ENCODE measurements at regions not wholly inside any gene's neighbourhood (a gene's known extent, or its start where the extent isn't known, plus 50 kb on each side); places are given as distances from the start of the nearest gene placed in this dataset.

DNA sequence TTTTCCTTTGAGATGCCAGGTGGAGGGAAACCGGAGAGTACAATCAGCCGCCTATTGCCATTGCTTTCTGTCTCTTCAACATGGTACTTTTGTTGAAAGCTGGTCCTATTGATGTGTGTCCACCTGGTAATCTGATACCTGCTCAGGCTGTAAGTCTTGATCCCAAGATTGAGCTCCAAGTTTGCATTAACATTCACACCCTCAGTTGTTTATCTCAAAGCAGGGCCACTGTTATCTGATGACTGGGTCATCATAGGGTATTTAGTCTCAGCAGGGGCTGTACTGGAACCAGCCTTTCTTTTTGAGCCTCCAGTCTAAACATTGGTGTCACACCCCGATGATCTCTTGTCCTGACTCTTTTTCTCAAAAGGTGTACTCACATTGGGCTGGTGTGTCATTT lies 370.3 kb upstream of the TOM1L1 start:
- DNase-seq = no peak
- no peaks in the 10 kb centered on the region for H3K36me3 ChIP-seq (ENCODE audit: low read depth, low read length)
- no peaks in the 10 kb centered on the region for H3K9me2 ChIP-seq (replicated peaks; ENCODE audit: low read length)
- H4K20me1 ChIP-seq (ENCODE audit: low read length) = no peaks in the 10 kb centered on the region
- H2AFZ ChIP-seq (ENCODE audit: low read length) = no peak overlapping the region
- no peak overlapping the region for H3K4me3 ChIP-seq (ENCODE audit: low read length)
- CTCF ChIA-PET = no interaction called here
- no peaks in the 10 kb centered on the region for H3K4me1 ChIP-seq (ENCODE audit: insufficient read depth, low read length)
- H3K27ac ChIP-seq (ENCODE audit: low read length) = no peak overlapping the region
- POLR2A ChIA-PET (ENCODE audit: unreplicated experiment) = no interaction called here
- no peak overlapping the region for H3K9ac ChIP-seq (ENCODE audit: low read length)
- no peaks in the 10 kb centered on the region for H3K27me3 ChIP-seq (ENCODE audit: low read length)
- H3K9me3 ChIP-seq (ENCODE audit: low read length) = peaks cover 28% of the 10 kb centered on the region
- TF ChIP-seq EZH2 (IDR thresholded peaks at IDR 0.05; ENCODE audit: low read length, unreplicated experiment) (no peak), EZH2phosphoT487 (IDR thresholded peaks at IDR 0.05; ENCODE audit: borderline replicate concordance, low read length) (no peak)
- TF ChIP-seq, protein P1, sequence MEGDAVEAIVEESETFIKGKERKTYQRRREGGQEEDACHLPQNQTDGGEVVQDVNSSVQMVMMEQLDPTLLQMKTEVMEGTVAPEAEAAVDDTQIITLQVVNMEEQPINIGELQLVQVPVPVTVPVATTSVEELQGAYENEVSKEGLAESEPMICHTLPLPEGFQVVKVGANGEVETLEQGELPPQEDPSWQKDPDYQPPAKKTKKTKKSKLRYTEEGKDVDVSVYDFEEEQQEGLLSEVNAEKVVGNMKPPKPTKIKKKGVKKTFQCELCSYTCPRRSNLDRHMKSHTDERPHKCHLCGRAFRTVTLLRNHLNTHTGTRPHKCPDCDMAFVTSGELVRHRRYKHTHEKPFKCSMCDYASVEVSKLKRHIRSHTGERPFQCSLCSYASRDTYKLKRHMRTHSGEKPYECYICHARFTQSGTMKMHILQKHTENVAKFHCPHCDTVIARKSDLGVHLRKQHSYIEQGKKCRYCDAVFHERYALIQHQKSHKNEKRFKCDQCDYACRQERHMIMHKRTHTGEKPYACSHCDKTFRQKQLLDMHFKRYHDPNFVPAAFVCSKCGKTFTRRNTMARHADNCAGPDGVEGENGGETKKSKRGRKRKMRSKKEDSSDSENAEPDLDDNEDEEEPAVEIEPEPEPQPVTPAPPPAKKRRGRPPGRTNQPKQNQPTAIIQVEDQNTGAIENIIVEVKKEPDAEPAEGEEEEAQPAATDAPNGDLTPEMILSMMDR (conservative IDR thresholded peaks at IDR 0.05; ENCODE audit: low read depth, low read length) = no peak
- H3F3A ChIP-seq (ENCODE audit: low read length, unreplicated experiment) = no peaks in the 10 kb centered on the region
- intact Hi-C loops (cut with micrococcal nuclease) = no loop called here
- BruUV-seq (replicated peaks) = no TSS peak
- no peaks in the 10 kb centered on the region for H3K79me2 ChIP-seq (ENCODE audit: low read length)
- no peak for ATAC-seq
- no peak overlapping the region for H3K4me2 ChIP-seq (ENCODE audit: low read length)

DNA sequence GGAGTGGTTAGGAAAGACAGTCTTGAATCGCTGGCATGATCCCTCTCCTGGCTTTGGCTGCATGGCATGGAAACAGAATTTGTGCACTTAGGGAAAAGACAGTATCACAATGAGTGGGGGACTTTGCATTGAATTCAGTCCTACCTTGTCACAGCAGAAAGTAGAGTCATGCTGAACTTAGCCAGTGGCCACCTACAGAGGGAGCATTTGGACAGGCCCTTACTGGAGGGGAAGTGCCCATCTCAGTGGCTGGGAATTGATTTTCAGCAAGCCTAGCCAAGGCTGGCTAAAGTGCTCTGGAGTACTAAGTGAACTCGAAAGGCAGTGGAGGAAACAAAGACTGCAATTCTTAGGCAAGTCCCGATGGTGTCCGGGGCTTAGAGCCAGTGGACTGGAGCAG lies 364.3 kb upstream of the TOM1L1 start:
- H3K9me3 ChIP-seq (ENCODE audit: low read length) = peaks cover 31% of the 10 kb centered on the region

DNA sequence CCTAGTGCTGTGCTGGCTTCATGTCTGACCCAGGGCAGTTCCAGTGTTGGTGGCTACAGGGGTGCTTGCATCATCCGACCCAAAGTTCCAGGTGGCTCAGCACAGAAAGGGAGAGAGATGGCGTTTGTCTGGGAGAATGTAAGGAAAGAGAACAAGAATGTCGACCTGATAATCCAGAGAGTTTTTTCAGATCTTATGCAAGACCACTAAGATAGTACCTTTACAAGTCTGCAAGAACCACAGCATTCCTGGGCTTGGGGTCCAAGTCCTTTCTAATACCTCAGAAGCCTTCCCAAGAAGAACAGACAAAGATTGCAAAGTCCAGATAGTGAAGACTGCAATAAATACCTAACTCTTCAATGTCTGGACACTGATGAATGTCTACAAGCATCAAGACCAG lies 363.0 kb upstream of the TOM1L1 start:
- Histone ChIP-seq H3K4me2 (ENCODE audit: low read length) (no peak overlapping the region), H2AFZ (ENCODE audit: low read length) (no peak overlapping the region), H3K36me3 (ENCODE audit: low read depth, low read length) (no peaks in the 10 kb centered on the region), H3K4me1 (ENCODE audit: insufficient read depth, low read length) (no peaks in the 10 kb centered on the region), H3F3A (ENCODE audit: low read length, unreplicated experiment) (no peaks in the 10 kb centered on the region), H3K27ac (ENCODE audit: low read length) (no peak overlapping the region), H3K9me2 (replicated peaks; ENCODE audit: low read length) (no peaks in the 10 kb centered on the region), H4K20me1 (ENCODE audit: low read length) (no peaks in the 10 kb centered on the region), H3K4me3 (ENCODE audit: low read length) (no peak overlapping the region), H3K27me3 (ENCODE audit: low read length) (no peaks in the 10 kb centered on the region), H3K79me2 (ENCODE audit: low read length) (no peaks in the 10 kb centered on the region), H3K9ac (ENCODE audit: low read length) (no peak overlapping the region), H3K9me3 (ENCODE audit: low read length) (peaks cover 36% of the 10 kb centered on the region)
- intact Hi-C loops (cut with micrococcal nuclease) = no loop called here
- CTCF ChIA-PET = no interaction called here
- BruUV-seq (replicated peaks) = no TSS peak
- TF ChIP-seq EZH2phosphoT487 (IDR thresholded peaks at IDR 0.05; ENCODE audit: borderline replicate concordance, low read length) = no peak
- no peak for TF ChIP-seq EZH2 (IDR thresholded peaks at IDR 0.05; ENCODE audit: low read length, unreplicated experiment)
- TF ChIP-seq, protein P1 (conservative IDR thresholded peaks at IDR 0.05; ENCODE audit: low read depth, low read length) = no peak
- POLR2A ChIA-PET (ENCODE audit: unreplicated experiment) = no interaction called here
- ATAC-seq = no peak
- no peak for DNase-seq

More for the DNA sequence above, 364.3 kb upstream of the TOM1L1 start:
- Histone ChIP-seq H3K4me1 (ENCODE audit: insufficient read depth, low read length) (no peaks in the 10 kb centered on the region), H3K79me2 (ENCODE audit: low read length) (no peaks in the 10 kb centered on the region), H3K27me3 (ENCODE audit: low read length) (no peaks in the 10 kb centered on the region), H3K4me3 (ENCODE audit: low read length) (no peak overlapping the region), H3K4me2 (ENCODE audit: low read length) (no peak overlapping the region), H2AFZ (ENCODE audit: low read length) (no peak overlapping the region), H3K9ac (ENCODE audit: low read length) (no peak overlapping the region), H3K27ac (ENCODE audit: low read length) (no peak overlapping the region), H3F3A (ENCODE audit: low read length, unreplicated experiment) (no peaks in the 10 kb centered on the region), H3K36me3 (ENCODE audit: low read depth, low read length) (no peaks in the 10 kb centered on the region), H3K9me2 (replicated peaks; ENCODE audit: low read length) (no peaks in the 10 kb centered on the region), H4K20me1 (ENCODE audit: low read length) (no peaks in the 10 kb centered on the region)
- no peak for DNase-seq
- ChIA-PET CTCF (no interaction called here), POLR2A (ENCODE audit: unreplicated experiment) (no interaction called here)
- no peak for ATAC-seq
- BruUV-seq (replicated peaks) = no TSS peak
- intact Hi-C loops (cut with micrococcal nuclease) = no loop called here
- TF ChIP-seq, protein P1 (conservative IDR thresholded peaks at IDR 0.05; ENCODE audit: low read depth, low read length) = no peak
- TF ChIP-seq EZH2 (IDR thresholded peaks at IDR 0.05; ENCODE audit: low read length, unreplicated experiment) = no peak
- no peak for TF ChIP-seq EZH2phosphoT487 (IDR thresholded peaks at IDR 0.05; ENCODE audit: borderline replicate concordance, low read length)
